Suprapubic skin (tissue), 4 donors: ENCODE measurements at regions not wholly inside any gene's neighbourhood (a gene's known extent, or its start where the extent isn't known, plus 50 kb on each side); places are given as distances from the start of the nearest gene placed in this dataset.

ENCODE experiments used
- DNase-seq, 2 donors: peaks; one replicate each; pipeline ENCODE4 v3.0.0-alpha.2; 2019; ENCODE audit warnings: low spot score in 2 of 2
- H3K27ac ChIP-seq: fragments of 200-600 bp; sonication (generic); one replicate; pipeline ENCODE4 v1.5.1; 2019
- H3K27me3 ChIP-seq: fragments of 200-600 bp; sonication (generic); one replicate; pipeline ENCODE4 v1.5.1; 2019
- H3K36me3 ChIP-seq: fragments of 200-600 bp; sonication (generic); one replicate; pipeline ENCODE4 v1.5.1; 2019
- H3K4me1 ChIP-seq: fragments of 200-600 bp; sonication (generic); one replicate; pipeline ENCODE4 v1.5.1; 2019
- H3K4me3 ChIP-seq: fragments of 200-600 bp; sonication (generic); one replicate; pipeline ENCODE4 v1.5.1; 2019; ENCODE audit warnings: mild to moderate bottlenecking
- H3K9me3 ChIP-seq: fragments of 200-600 bp; sonication (generic); one replicate; pipeline ENCODE4 v1.5.1; 2019
- CTCF ChIP-seq, 2 donors: fragments of 200-600 bp in 1 of 2; fragments of 450-650 bp in 1 of 2; sonication (generic) in 1 of 2; IDR thresholded peaks; one replicate each; pipeline ENCODE4 v1.5.1; 2016 to 2019; ENCODE audit warnings: antibody characterized with exemption in 2 of 2, mild to moderate bottlenecking in 1 of 2, moderate library complexity in 1 of 2
- EP300 ChIP-seq: sonication (generic); formaldehyde crosslinking; IDR thresholded peaks from one replicate; pipeline ENCODE4 v1.6.1; 2017; ENCODE audit warnings: antibody characterized with exemption
- POLR2A ChIP-seq, 2 donors: fragments of 450-650 bp; IDR thresholded peaks; one replicate each; pipeline ENCODE4 v1.6.1; 2017; ENCODE audit warnings: antibody characterized with exemption in 2 of 2, mild to moderate bottlenecking in 2 of 2, moderate library complexity in 2 of 2
- POLR2AphosphoS5 ChIP-seq, 3 donors: sonication (generic); formaldehyde crosslinking; IDR thresholded peaks; one replicate each; pipeline ENCODE4 v1.6.1; 2017; ENCODE audit warnings: antibody characterized with exemption in 3 of 3
- WGBS: methylation state at CpG from one replicate; pipeline ENCODE4 v1.1.5; 2018; 5-methylcytosine and 5-hydroxymethylcytosine counted together

- H3K4me3 ChIP-seq: no peak overlapping the region
- no peak overlapping the region for H3K27ac ChIP-seq
- WGBS: 92% methylated on average over 4 of the region's 4 CpGs
- H3K9me3 ChIP-seq: no peaks in the 10 kb centered on the region
- TF ChIP-seq POLR2A (IDR thresholded peaks at IDR 0.05): no peak
- no peaks in the 10 kb centered on the region for H3K36me3 ChIP-seq
- no peaks in the 10 kb centered on the region for H3K4me1 ChIP-seq
- no peak for DNase-seq
- no peaks in the 10 kb centered on the region for H3K27me3 ChIP-seq
Observed at GRCh38 chr4:19104176-19104575, 1082.6 kb upstream of the LCORL start.

DNA sequence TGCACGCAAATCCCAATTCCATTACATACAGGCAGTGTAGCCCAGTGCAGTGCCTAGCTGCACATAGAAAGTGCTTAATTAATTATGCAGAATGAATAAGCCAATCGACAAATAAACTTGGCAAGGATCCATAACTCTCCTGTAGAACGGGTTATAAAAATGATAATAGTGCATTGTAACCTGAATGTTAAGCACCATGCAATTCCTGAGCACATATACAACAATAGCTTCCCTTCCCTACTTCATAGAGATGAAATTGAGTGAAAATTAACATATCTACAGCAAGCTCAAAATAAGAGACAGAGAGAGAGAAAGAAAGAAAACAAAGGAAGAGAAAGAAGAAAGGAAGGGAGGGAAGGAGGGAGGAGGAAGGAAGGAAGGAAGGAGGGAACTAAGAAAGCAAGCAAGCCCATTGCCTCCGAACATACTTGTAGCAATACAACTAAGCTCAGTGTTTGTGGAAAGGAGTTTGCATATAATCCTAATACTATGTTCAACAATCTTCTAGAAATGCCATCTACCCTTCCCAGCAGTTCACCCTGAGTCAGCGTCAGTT, 1074.0 kb upstream of the LCORL start:
- Histone ChIP-seq H3K27me3 (no peaks in the 10 kb centered on the region), H3K9me3 (no peaks in the 10 kb centered on the region), H3K27ac (no peak overlapping the region), H3K4me1 (no peaks in the 10 kb centered on the region), H3K4me3 (no peak overlapping the region), H3K36me3 (no peaks in the 10 kb centered on the region)
- DNase-seq: no peak
- no peak for TF ChIP-seq CTCF (IDR thresholded peaks at IDR 0.05)
- TF ChIP-seq POLR2A (IDR thresholded peaks at IDR 0.05): no peak
- no peak for TF ChIP-seq EP300
- no peak for TF ChIP-seq POLR2AphosphoS5 (IDR thresholded peaks at IDR 0.05)
- whole genome bisulfite sequencing: 69% methylated on average over 5 of the region's 5 CpGs

DNA sequence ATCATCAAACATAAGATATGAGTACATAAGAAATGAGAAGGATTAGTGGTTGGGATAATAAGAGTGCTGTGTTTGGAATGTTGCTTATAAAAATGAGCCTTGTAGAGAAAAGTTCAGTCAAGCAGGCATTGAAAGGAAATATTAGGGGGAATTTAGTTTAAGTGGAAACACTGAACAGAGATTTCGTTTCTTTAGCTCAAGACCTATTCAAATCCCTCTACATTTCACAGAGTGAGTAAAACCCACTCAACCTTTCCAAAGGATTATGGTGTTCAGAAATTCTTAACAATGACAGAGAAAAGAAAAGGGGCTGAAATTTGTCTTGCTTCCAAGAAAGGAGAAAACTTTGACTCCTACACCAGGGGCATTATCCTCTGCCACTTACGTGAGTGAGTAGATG, 1072.4 kb upstream of the LCORL start:
- Histone ChIP-seq H3K36me3 (no peaks in the 10 kb centered on the region), H3K9me3 (no peaks in the 10 kb centered on the region), H3K27ac (no peak overlapping the region), H3K4me3 (no peak overlapping the region), H3K4me1 (no peaks in the 10 kb centered on the region), H3K27me3 (no peaks in the 10 kb centered on the region)
- no peak for DNase-seq
- TF ChIP-seq POLR2A (IDR thresholded peaks at IDR 0.05) (no peak), POLR2AphosphoS5 (IDR thresholded peaks at IDR 0.05) (no peak), CTCF (IDR thresholded peaks at IDR 0.05) (no peak), EP300 (no peak)
- WGBS: 40% methylated on average over 2 of the region's 2 CpGs

GRCh38 chr4:19092797-19093196, 1071.2 kb upstream of the LCORL start:
- Histone ChIP-seq H3K27me3 (no peaks in the 10 kb centered on the region), H3K4me1 (no peaks in the 10 kb centered on the region), H3K4me3 (no peak overlapping the region), H3K27ac (no peak overlapping the region), H3K9me3 (no peaks in the 10 kb centered on the region), H3K36me3 (no peaks in the 10 kb centered on the region)
- DNase-seq: no peak
- no peak for TF ChIP-seq POLR2A (IDR thresholded peaks at IDR 0.05)
- no peak for TF ChIP-seq CTCF (IDR thresholded peaks at IDR 0.05)
- TF ChIP-seq EP300: no peak

DNA sequence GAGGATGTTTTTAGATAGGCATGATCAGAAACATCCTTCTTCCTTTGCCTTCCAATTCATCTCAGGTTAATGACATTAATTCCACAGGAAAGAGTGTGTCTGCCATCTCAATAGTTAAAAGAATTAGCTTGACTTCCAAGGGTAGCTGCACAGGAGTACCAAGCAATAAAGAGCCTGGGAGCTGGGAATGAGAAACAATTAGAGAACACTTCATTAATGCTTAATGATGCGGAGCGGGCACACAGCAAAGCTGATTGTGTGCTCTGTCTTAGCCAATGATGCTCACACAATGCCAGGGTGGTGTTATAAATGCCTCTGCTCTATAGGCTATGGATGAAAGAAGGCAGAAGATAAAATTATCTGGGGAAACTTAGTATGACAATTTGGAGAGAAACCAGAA, 1052.5 kb upstream of the LCORL start:
- DNase-seq: no peak
- no peak for TF ChIP-seq CTCF (IDR thresholded peaks at IDR 0.05)
- TF ChIP-seq POLR2A (IDR thresholded peaks at IDR 0.05): no peak
- TF ChIP-seq EP300: no peak
- no peak for TF ChIP-seq POLR2AphosphoS5 (IDR thresholded peaks at IDR 0.05)
- Histone ChIP-seq H3K9me3 (no peaks in the 10 kb centered on the region), H3K4me1 (no peaks in the 10 kb centered on the region), H3K27me3 (no peaks in the 10 kb centered on the region), H3K27ac (no peak overlapping the region), H3K4me3 (no peak overlapping the region), H3K36me3 (no peaks in the 10 kb centered on the region)
- WGBS: 98% methylated on average over 2 of the region's 2 CpGs

DNA sequence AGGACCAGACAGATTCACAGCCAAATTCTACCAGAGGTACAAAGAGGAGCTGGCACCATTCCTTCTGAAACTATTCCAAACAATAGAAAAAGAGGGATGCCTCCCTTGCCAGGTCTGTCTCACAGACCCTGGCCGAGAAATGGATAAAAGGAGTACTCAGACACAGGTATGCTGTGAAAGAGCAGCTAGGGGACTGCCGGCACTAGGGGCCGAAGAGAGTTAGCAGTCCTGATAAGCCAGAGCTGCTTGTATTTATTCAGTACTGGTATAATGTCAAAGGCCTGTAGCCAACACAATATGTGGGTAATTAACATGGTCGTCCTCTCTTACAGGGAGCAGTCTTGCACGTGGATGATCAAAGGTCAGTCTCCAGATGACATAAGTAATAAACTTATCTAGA, 1042.1 kb upstream of the LCORL start:
- H3K9me3 ChIP-seq: no peaks in the 10 kb centered on the region
- no peaks in the 10 kb centered on the region for H3K27me3 ChIP-seq
- no peak overlapping the region for H3K4me3 ChIP-seq
- no peak overlapping the region for H3K27ac ChIP-seq
- 64% methylated on average over 5 of the region's 5 CpGs for WGBS
- DNase-seq: no peak
- no peaks in the 10 kb centered on the region for H3K36me3 ChIP-seq
- no peaks in the 10 kb centered on the region for H3K4me1 ChIP-seq
- no peak for TF ChIP-seq POLR2A (IDR thresholded peaks at IDR 0.05)
- TF ChIP-seq CTCF (IDR thresholded peaks at IDR 0.05): no peak
- TF ChIP-seq EP300: no peak
- no peak for TF ChIP-seq POLR2AphosphoS5 (IDR thresholded peaks at IDR 0.05)
